Body of pancreas (tissue), 4 donors: ENCODE measurements at regions not wholly inside any gene's neighbourhood (a gene's known extent, or its start where the extent isn't known, plus 50 kb on each side); places are given as distances from the start of the nearest gene placed in this dataset.

Source experiments
- POLR2A ChIP-seq, 3 donors: fragments of 450-650 bp; IDR thresholded peaks; one replicate each; pipeline ENCODE4 v1.6.1; 2016; ENCODE audit warnings: antibody characterized with exemption in 3 of 3, mild to moderate bottlenecking in 2 of 3
- TF ChIP-seq, protein P1 (sequence below), 7 experiments: fragments of 450-650 bp in 4 of 7; fragments of 200-600 bp in 3 of 7; sonication (generic) in 3 of 7; IDR thresholded peaks; one replicate each; pipeline ENCODE4 v1.5.1; 2016 to 2019; ENCODE audit warnings: antibody characterized with exemption in 7 of 7

DNA sequence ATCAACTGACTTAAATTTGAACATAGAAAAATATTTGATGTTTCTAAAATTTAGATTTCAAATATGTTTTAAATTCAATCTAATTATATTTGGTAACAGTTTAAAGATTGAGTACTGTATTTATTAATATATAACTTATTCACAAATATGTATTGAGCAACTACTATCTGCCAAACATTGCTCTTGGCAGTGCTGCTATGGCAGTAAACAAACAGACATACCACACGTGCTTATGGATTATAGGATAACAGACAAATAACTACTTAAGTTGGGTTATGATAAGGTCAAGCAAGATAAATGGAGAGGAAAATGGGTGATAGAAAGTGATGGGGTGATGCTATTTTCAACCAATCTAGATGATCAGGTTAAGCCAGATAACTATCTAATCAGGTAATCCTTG lies 538.1 kb downstream of the C12orf50 start:
- TF ChIP-seq, protein P1, sequence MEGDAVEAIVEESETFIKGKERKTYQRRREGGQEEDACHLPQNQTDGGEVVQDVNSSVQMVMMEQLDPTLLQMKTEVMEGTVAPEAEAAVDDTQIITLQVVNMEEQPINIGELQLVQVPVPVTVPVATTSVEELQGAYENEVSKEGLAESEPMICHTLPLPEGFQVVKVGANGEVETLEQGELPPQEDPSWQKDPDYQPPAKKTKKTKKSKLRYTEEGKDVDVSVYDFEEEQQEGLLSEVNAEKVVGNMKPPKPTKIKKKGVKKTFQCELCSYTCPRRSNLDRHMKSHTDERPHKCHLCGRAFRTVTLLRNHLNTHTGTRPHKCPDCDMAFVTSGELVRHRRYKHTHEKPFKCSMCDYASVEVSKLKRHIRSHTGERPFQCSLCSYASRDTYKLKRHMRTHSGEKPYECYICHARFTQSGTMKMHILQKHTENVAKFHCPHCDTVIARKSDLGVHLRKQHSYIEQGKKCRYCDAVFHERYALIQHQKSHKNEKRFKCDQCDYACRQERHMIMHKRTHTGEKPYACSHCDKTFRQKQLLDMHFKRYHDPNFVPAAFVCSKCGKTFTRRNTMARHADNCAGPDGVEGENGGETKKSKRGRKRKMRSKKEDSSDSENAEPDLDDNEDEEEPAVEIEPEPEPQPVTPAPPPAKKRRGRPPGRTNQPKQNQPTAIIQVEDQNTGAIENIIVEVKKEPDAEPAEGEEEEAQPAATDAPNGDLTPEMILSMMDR (IDR thresholded peaks at IDR 0.05) = no peak
- TF ChIP-seq POLR2A (IDR thresholded peaks at IDR 0.05) = no peak
